MM.1S (cell line): ENCODE measurements at regions not wholly inside any gene's neighbourhood (a gene's known extent, or its start where the extent isn't known, plus 50 kb on each side); places are given as distances from the start of the nearest gene placed in this dataset.

Experiments used
- DNase-seq: peaks from one replicate; pipeline ENCODE4 v3.0.0-alpha.2; 2015
- H2AFZ ChIP-seq: fragments of 300-600 bp; sonication (generic); 2 replicates; pipeline ENCODE4 v1.6.0; 2016; ENCODE audit warnings: antibody characterized with exemption, low read length
- H3F3A ChIP-seq: fragments of 300-600 bp; sonication (generic); 2 replicates; pipeline ENCODE4 v1.6.1; 2016; ENCODE audit warnings: mild to moderate bottlenecking, antibody characterized with exemption, low read length, moderate library complexity, mixed read lengths; ENCODE audit not compliant: insufficient read depth
- H3K27ac ChIP-seq: fragments of 300-600 bp; sonication (generic); 2 replicates; pipeline ENCODE4 v1.5.1; 2016; ENCODE audit warnings: mild to moderate bottlenecking, low read length
- H3K27me3 ChIP-seq: fragments of 300-600 bp; sonication (generic); replicated peaks from 2 replicates; pipeline ENCODE4 v1.6.0; 2016; ENCODE audit warnings: low read length; ENCODE audit not compliant: insufficient read depth
- H3K36me3 ChIP-seq: fragments of 300-600 bp; sonication (generic); replicated peaks from 2 replicates; pipeline ENCODE4 v1.6.1; 2016; ENCODE audit warnings: mild to moderate bottlenecking, low read length, mixed read lengths; ENCODE audit not compliant: insufficient read depth
- H3K4me1 ChIP-seq: fragments of 300-600 bp; sonication (generic); 2 replicates; pipeline ENCODE4 v1.6.1; 2016; ENCODE audit warnings: low read length, mixed read lengths
- H3K4me2 ChIP-seq: fragments of 300-600 bp; sonication (generic); 2 replicates; pipeline ENCODE4 v1.6.0; 2016; ENCODE audit warnings: low read depth, low read length
- H3K4me3 ChIP-seq: fragments of 300-600 bp; sonication (generic); 2 replicates; pipeline ENCODE4 v1.5.1; 2016; ENCODE audit warnings: low read length, mixed read lengths
- H3K79me2 ChIP-seq: fragments of 300-600 bp; sonication (generic); 2 replicates; pipeline ENCODE4 v1.6.1; 2016; ENCODE audit warnings: mixed run types, low read length, mixed read lengths
- H3K9ac ChIP-seq: fragments of 300-600 bp; sonication (generic); 2 replicates; pipeline ENCODE4 v1.6.1; 2016; ENCODE audit warnings: low read length, mixed read lengths
- H3K9me2 ChIP-seq: fragments of 300-600 bp; sonication (generic); replicated peaks from 2 replicates; pipeline ENCODE4 v1.6.1; 2016; ENCODE audit warnings: mild to moderate bottlenecking, low read length, mixed read lengths; ENCODE audit not compliant: insufficient read depth
- H3K9me3 ChIP-seq: fragments of 300-600 bp; sonication (generic); replicated peaks from 2 replicates; pipeline ENCODE4 v1.6.1; 2016; ENCODE audit warnings: mild to moderate bottlenecking, low read length, mixed read lengths; ENCODE audit not compliant: insufficient read depth
- H4K20me1 ChIP-seq: fragments of 300-600 bp; sonication (generic); 2 replicates; pipeline ENCODE4 v1.6.1; 2016; ENCODE audit warnings: mild to moderate bottlenecking, low read length, moderate library complexity, mixed read lengths; ENCODE audit not compliant: insufficient read depth
- EZH2 ChIP-seq: fragments of 300-600 bp; sonication (generic); optimal IDR thresholded peaks from 2 replicates; pipeline ENCODE3; 2017; ENCODE audit warnings: low read depth, mild to moderate bottlenecking, antibody characterized with exemption, low read length, mixed read lengths
- EZH2phosphoT487 ChIP-seq: fragments of 300-600 bp; sonication (generic); IDR thresholded peaks from 2 replicates; pipeline ENCODE4 v1.6.1; 2018; ENCODE audit warnings: antibody characterized with exemption, low read length
- TF ChIP-seq, protein P1 (sequence below): fragments of 300-600 bp; sonication (generic); IDR thresholded peaks from 2 replicates; pipeline ENCODE4 v1.5.1; 2016; ENCODE audit warnings: antibody characterized with exemption, low read length, mixed read lengths

DNA sequence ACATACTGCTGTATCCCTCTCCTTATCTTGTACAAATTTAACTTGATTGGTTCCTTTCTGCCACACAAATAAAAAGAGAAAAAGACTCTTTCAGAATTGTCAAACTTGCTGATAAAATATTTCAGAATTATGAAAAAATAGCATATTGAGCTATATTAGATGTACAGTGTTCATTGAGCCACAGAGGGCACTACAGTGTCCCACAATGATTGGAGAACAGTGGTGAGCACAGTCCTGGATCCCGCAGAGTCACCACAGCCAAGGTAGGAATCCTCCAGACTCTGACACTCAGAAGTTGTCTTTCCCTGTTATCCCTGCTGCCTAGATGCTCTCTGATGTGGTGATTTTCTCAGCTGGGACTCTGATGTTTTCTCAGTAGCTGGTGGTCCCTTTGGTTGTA, 1281.3 kb upstream of the ZEB2 start:
- TF ChIP-seq EZH2, result no peak
- Histone ChIP-seq H3F3A (no peaks in the 10 kb centered on the region), H3K79me2 (no peaks in the 10 kb centered on the region), H3K4me2 (no peak overlapping the region), H2AFZ (no peak overlapping the region), H3K4me1 (no peaks in the 10 kb centered on the region), H3K9me2 (no peaks in the 10 kb centered on the region), H3K9me3 (no peaks in the 10 kb centered on the region), H3K9ac (no peak overlapping the region), H3K27ac (no peak overlapping the region), H3K4me3 (no peak overlapping the region), H3K27me3 (no peaks in the 10 kb centered on the region), H3K36me3 (no peaks in the 10 kb centered on the region), H4K20me1 (no peaks in the 10 kb centered on the region)
- DNase-seq, result no peak

DNA sequence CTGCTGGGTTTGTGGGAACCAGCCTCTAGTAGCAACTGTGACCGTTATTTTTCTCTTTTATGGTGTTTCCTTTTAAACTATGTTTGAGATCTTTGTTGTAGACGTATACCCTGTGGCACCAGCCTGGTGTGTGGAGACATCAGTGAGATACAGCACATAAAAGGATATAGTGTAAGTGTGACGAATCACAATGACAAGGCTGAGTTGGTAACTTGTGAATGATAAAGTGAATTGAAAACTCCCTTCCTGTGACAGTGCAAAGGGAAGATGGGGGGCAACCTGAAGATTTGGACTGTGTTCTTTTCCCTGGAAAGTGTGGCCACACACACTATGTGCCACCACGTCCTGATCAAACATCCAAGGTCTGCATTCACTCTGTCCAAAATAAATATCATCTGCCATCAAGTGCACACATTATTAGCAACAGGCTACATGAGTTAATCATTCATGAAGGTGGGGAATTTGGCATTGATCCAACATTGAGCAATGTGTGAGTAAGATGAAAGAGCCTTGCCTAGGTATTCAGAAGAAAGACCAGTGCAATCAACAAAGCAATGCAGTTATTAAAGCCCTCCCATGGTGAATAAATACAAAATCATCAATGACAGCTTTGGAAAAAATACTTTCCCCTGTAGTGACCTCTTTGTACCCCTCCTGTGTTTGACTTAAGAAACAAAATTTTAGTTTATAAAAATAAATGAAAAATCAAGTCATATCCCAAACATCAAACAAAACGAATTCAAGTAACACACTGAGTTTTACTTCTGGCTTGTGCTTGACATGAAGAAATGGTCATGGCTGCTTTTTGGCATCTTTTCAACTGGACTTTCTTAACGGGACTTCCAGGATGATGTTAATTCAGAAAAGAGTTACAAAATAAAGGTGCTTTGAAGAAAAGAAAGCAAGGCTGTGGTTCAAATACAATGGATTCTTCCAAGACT, 1280.5 kb upstream of the ZEB2 start:
- TF ChIP-seq EZH2phosphoT487 (no peak), EZH2 (no peak)
- TF ChIP-seq, protein P1, sequence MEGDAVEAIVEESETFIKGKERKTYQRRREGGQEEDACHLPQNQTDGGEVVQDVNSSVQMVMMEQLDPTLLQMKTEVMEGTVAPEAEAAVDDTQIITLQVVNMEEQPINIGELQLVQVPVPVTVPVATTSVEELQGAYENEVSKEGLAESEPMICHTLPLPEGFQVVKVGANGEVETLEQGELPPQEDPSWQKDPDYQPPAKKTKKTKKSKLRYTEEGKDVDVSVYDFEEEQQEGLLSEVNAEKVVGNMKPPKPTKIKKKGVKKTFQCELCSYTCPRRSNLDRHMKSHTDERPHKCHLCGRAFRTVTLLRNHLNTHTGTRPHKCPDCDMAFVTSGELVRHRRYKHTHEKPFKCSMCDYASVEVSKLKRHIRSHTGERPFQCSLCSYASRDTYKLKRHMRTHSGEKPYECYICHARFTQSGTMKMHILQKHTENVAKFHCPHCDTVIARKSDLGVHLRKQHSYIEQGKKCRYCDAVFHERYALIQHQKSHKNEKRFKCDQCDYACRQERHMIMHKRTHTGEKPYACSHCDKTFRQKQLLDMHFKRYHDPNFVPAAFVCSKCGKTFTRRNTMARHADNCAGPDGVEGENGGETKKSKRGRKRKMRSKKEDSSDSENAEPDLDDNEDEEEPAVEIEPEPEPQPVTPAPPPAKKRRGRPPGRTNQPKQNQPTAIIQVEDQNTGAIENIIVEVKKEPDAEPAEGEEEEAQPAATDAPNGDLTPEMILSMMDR, result no peak
- DNase-seq, result no peak
- H3K9ac ChIP-seq, result no peak overlapping the region
- H3K9me2 ChIP-seq, result no peaks in the 10 kb centered on the region
- H3K79me2 ChIP-seq, result no peaks in the 10 kb centered on the region
- no peaks in the 10 kb centered on the region for H3K27me3 ChIP-seq
- H3K9me3 ChIP-seq, result no peaks in the 10 kb centered on the region
- no peaks in the 10 kb centered on the region for H4K20me1 ChIP-seq
- H3K4me2 ChIP-seq, result no peak overlapping the region
- H3K4me1 ChIP-seq, result no peaks in the 10 kb centered on the region
- H3K4me3 ChIP-seq, result no peak overlapping the region
- no peaks in the 10 kb centered on the region for H3F3A ChIP-seq
- no peaks in the 10 kb centered on the region for H3K36me3 ChIP-seq
- H3K27ac ChIP-seq, result no peak overlapping the region
- H2AFZ ChIP-seq, result no peak overlapping the region

DNA sequence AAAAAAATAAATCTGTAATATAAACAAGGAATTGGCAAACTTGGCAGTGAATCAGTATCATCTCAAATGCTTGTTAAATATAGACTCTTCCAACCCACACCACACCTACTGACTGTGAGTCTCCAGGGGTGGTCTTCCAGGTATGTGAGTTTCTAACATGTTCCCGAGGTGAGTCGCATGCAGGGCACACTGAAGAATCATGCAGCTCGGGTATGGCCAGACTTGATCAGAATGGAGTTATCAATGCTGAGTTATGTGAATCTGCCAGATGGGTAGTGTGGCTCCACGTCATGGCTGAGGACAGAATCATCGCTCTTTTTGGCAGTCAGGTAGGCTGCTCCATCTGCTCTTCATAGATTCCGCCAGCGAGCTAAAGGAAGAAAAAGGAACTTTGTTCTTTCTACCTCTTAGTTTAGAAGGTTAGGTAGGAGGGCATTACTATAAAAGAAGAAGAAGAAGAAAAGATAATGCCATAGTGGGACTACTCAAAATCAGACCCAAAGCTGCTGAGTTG, 1279.7 kb upstream of the ZEB2 start:
- Histone ChIP-seq H3K4me3 (no peak overlapping the region), H3K27me3 (no peaks in the 10 kb centered on the region), H3K4me2 (no peak overlapping the region), H3K36me3 (no peaks in the 10 kb centered on the region), H3K27ac (no peak overlapping the region), H3K79me2 (no peaks in the 10 kb centered on the region), H3K4me1 (no peaks in the 10 kb centered on the region), H3K9ac (no peak overlapping the region), H3K9me3 (no peaks in the 10 kb centered on the region), H4K20me1 (no peaks in the 10 kb centered on the region), H2AFZ (no peak overlapping the region), H3F3A (no peaks in the 10 kb centered on the region), H3K9me2 (no peaks in the 10 kb centered on the region)
- TF ChIP-seq EZH2, result no peak
- no peak for DNase-seq

DNA sequence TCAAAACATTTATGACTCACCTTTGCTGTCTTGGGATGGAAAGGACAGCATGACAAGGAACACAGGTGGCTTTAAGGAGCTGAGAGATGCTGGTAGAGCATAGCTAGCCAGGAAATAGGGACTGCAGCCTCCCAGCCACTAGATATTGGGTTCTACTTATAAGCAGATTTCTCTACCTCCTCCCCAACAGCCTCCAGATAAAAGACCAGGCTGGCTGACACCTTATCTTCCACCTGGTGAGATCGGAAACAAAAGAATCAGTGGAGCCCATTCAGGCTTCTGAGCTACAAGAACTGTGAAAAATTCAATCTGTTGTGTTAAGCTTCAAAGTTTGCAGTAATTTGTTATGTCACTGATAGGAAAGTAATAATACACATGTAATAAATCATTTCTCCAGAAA, 1278.5 kb upstream of the ZEB2 start:
- no peaks in the 10 kb centered on the region for H3K36me3 ChIP-seq
- no peaks in the 10 kb centered on the region for H3K9me2 ChIP-seq
- no peak overlapping the region for H3K4me2 ChIP-seq
- H3F3A ChIP-seq, result no peaks in the 10 kb centered on the region
- no peaks in the 10 kb centered on the region for H3K9me3 ChIP-seq
- H3K27ac ChIP-seq, result no peak overlapping the region
- no peaks in the 10 kb centered on the region for H3K79me2 ChIP-seq
- no peak overlapping the region for H2AFZ ChIP-seq
- no peaks in the 10 kb centered on the region for H3K27me3 ChIP-seq
- H3K9ac ChIP-seq, result no peak overlapping the region
- no peak for DNase-seq
- H3K4me1 ChIP-seq, result no peaks in the 10 kb centered on the region
- no peaks in the 10 kb centered on the region for H4K20me1 ChIP-seq
- H3K4me3 ChIP-seq, result no peak overlapping the region
- no peak for TF ChIP-seq EZH2
- no peak for TF ChIP-seq EZH2phosphoT487
- TF ChIP-seq, protein P1, result no peak
